Stimulated activated CD4-positive, alpha-beta T cell treated with anti-CD3 and anti-CD28 coated beads, Interleukin-1b, Interleukin-23, amount 100 ng/mL, for 48 hours (primary cell): ENCODE measurements at regions not wholly inside any gene's neighbourhood (a gene's known extent, or its start where the extent isn't known, plus 50 kb on each side); places are given as distances from the start of the nearest gene placed in this dataset.
A peak's percentile ranks its signal among the peaks of the same experiment; 100 is the strongest.
"Not testable (repeated sequence)": the region's sequence is repeated elsewhere in the genome, so short reads cannot be mapped to it uniquely, and the experiment has no call there.

Experiments used
- DNase-seq: peaks from one replicate; pipeline ENCODE4 v3.0.0-alpha.2; 2020

- DNase-seq = no peak
These were observed 73.4 kb upstream of the TMEM18 start for GRCh38 chr2:750628-751027.

DNA sequence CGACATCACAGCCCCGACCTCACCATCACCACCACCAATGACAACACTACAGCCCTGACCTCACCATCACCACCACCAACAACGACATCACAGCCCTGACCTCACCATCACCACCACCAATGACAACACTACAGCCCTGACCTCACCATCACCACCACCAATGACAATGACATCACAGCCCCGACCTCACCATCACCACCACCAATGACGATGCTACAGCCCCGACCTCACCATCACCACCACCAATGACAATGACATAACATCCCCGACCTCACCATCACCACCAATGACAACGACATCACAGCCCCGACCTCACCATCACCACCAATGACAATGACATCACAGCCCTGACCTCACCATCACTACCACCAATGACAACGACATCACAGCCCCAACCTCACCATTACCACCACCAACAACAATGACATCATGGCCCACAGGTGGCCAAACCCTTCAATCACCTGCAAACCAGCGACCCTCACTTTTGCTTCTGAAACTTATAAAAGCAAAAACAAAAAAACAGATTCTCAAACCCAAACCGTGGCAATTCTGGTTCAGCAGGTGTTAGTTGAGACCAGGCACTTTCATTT, 70.7 kb upstream of the TMEM18 start:
- no peak for DNase-seq

GRCh38 chr2:746697-747096, 69.5 kb upstream of the TMEM18 start:
- DNase-seq = no peak

GRCh38 chr2:744088-744487, 66.9 kb upstream of the TMEM18 start:
- no peak for DNase-seq

DNA sequence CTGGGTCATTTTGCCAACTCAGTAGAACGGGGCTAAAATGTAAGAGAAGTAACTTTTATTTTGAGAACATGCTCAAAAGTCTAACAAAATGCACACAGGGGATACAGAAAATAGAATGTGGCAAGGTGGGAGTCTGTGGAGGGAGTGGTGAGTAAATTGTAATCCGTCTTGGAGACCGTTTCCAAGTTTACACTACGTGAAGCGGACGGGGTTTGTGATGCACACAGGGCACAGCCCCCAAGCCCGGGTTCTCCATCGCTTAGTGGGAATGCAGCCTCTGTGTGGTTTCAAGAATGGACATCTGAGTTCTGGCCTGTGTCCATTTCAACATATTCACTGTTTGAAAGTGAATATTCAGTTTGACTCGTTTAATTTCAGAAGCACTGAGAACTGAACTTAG, 65.0 kb upstream of the TMEM18 start:
- DNase-seq = no peak

- DNase-seq = no peak
These were observed 63.9 kb upstream of the TMEM18 start for GRCh38 chr2:741195-741496.

GRCh38 chr2:740322-741194, 63.4 kb upstream of the TMEM18 start:
- peak; percentile 33 for DNase-seq

DNA sequence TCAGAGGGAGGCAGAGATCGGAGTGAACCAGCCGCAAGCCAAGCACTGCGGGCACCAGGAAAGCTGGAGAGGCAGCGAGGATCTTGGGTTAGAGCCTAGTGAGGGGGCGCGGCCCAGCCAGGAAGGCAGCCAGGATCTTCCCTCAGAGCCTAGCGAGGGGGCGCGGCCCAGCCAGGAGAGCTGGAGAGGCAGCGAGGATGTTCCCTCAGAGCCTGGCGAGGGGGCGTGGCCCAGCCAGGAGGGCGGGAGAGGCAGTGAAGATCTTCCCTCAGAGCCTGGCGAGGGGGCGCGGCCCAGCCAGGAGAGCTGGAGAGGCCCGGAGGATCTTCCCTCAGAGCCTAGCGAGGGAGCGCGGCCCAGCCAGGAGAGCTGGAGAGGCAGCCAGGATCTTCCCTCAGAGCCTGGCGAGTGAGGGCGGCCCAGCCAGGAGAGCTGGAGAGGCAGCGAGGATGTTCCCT, 62.7 kb upstream of the TMEM18 start:
- DNase-seq = not testable (repeated sequence)

DNA sequence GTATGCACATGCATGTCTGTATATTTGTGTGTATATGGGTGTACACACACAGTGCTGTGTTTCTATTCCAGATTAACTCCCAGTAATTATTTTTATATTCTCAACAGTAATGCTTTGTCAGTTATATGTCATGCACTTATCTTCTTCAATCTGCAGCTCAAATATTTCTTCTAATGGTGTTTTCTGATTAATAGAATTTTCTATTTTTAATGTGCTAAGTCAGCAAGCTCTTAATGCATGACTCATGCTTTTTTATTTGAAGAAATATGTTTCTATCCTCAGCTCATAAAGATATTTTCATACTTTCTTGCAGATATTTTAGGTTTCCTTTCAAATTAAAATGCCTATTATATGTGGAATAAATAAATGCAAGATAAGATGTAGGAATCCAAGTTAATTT, 59.7 kb upstream of the TMEM18 start:
- no peak for DNase-seq

DNA sequence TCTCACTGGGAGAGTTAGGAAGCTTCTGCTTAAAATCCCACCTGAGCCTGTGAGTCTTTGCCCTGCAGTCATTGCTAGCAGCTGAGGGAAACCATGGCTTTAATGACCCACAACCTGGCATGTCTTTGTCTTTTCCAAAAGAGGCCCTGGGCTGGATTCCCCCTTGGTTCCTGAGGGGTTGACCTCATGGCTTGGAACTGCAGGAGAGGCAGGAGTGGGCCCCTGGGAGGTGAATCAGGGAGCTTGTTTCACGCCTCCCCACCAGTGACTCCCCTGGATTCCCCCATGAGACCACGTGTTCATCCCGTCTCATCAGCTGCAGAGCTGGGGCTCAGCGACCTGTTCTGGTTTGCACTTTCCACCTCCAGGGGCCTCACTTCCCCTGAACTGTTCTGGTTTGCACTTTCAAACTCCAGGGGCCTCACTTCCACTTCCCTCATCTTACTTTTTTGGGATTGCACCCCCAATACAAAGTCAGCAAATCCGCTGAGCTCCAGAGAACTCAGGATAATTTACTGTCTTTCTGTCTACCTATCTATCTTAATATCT, 58.5 kb upstream of the TMEM18 start:
- no peak for DNase-seq

- DNase-seq = no peak
These were observed 57.3 kb upstream of the TMEM18 start for GRCh38 chr2:734496-734895.

DNA sequence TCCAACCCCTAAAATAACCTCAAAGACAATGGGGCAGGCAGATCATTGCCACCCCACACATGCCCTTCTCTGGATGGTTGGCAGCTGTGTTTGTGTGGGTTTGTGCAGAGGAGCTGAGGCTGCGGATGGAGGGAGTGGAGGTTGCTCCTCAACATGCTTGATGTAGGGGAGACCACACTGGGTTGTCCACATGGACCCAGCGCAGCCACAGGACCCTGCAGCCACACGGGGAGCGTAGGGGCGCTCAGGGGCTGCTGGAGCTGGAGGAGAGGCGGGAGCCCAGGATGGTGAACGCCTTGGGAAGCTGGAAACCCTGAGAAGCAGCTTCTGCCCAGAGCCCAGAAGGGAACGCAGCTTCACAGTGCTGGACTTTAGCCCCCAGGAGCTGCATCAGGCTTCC, 56.3 kb upstream of the TMEM18 start:
- no peak for DNase-seq

GRCh38 chr2:733001-733400, 55.8 kb upstream of the TMEM18 start:
- DNase-seq = no peak

DNA sequence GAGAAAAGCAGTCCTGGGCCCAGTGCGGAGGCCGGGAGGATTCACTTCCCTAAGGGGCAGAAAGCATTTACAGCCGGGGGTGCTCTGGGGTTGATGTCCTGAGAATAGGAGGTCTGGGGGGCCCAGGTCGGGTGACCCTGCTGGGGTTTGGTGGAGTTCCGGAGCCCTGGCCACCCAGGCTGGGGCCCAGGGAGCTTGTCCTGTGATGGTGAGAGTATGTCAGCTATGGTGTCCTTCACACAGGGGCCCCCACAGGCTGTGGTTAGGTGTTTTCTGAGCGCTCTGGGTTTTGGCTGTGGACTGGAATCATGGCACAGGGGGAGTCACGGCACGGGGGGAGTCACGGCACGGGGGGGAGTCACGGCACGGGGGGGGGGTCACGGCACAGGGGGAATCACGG, 54.5 kb upstream of the TMEM18 start:
- DNase-seq = no peak

GRCh38 chr2:729376-729861, 52.2 kb upstream of the TMEM18 start:
- DNase-seq = no peak

DNA sequence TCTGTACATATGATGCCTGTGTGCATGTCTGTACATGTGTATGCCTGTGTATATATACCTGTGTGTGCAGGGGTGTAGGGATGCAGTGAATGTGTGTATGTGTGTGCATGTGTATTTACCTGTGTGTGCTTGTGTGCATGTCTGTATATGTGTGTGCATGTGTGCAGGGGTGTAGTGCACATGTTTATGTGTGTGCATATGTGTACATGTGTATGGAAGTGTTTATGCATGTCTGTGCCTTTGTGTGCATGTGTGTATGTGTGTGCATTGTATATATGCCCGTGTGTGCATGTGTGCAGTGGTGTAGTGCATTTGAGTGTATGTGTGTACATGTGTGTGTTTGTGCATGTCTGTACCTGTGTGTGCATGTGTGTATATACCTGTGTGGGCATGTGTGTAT, 51.0 kb upstream of the TMEM18 start:
- no peak for DNase-seq

GRCh38 chr2:727071-727470, 49.9 kb upstream of the TMEM18 start:
- DNase-seq = no peak
